HG03139 (cell line): ENCODE measurements at regions not wholly inside any gene's neighbourhood (a gene's known extent, or its start where the extent isn't known, plus 50 kb on each side); places are given as distances from the start of the nearest gene placed in this dataset.

Experiments used
- ATAC-seq: cut with Tn5 transposase; IDR thresholded peaks from one replicate; pipeline ENCODE4 v1.9.1; 2021; ENCODE audit not compliant: unreplicated experiment

DNA sequence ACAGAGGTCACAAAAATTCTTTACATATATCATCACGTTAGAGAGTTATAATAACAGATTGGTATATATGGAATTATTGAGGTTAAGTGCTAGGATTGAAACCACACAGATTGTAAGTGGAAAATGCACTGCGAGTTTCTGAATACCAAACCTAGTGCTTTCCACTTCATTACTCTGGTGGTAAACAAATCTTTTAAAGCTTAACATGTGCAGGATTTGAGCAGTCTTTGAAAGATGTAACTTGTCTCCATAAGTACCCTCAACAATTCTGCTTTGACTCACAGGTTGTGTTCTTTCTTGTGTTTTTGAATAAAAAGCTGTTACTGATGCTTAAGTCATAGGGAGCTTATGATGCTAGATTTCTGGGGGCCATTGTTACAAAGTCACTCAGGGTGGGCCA is 314.7 kb upstream of the DACH1 start:
- ATAC-seq, result no peak

DNA sequence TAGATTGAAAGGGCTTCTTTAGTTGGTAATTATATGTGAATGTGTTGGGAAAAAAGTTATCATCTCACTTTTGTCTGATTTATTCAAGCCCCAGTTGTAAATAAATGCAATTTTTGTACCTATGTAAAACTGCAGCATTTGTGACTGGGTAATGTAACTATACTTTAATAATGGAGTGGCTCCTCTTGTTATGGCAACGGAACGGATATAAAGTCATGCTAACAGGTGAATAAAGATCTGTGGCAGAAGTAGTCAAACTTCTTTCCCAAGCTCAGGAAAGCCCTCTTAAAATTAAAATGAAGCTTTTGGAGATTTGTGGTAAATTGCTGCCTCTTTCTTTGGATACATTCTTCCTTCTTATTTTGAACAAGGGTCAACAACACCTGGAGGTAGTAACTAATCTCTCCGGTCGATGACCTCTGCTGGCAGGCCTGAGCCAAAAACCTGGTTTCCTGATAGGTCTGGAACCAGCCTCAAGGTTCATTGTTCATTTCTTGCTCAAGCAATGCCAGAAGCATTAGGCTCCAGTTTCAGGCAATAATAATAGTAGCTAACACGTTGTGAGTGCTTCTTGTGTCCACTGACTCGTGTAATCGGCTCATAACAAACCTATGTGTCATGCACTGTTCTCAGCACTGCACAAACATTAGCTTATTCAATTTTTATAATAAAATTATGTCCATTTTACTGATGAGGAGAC is 313.4 kb upstream of the DACH1 start:
- ATAC-seq, result no peak

DNA sequence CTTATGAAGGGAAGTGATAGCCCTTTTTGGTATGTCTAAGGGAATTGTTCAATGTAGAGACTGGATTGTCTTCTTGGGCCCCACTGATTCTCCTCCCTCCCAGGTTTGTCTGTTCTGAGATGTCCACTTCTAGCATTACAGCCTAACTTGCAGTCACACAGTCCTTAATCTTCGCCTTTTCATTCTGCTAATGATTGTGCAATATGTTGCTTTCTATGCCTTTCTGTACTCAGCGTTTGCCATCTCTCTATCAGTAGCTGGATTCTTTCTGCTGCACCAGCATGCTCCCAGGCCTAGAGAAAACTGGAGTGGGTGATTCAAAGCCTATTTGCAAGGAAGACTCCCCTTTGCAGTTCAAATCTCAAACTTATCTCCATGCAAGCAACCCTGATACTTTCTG is 307.5 kb upstream of the DACH1 start:
- no peak for ATAC-seq

DNA sequence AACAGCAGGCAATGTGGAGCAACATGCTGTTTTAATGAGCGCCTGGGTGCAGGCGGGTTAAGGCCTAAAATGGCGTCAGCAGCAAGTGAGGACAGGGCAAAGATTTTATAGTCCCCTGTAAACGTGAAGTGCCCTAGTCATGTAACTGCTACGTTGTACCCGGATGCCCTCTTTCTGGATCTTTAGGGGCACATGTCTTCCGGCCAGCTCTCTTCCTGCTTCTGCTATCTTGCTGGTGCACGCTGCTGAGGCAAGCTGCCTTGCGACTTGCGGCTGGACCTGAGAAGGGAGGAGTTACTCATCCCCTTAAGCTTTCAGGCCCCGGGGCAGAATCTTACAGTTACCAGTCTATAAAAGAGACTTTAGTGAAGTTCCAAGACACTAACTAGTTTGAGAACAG is 303.6 kb upstream of the DACH1 start:
- ATAC-seq, result no peak

DNA sequence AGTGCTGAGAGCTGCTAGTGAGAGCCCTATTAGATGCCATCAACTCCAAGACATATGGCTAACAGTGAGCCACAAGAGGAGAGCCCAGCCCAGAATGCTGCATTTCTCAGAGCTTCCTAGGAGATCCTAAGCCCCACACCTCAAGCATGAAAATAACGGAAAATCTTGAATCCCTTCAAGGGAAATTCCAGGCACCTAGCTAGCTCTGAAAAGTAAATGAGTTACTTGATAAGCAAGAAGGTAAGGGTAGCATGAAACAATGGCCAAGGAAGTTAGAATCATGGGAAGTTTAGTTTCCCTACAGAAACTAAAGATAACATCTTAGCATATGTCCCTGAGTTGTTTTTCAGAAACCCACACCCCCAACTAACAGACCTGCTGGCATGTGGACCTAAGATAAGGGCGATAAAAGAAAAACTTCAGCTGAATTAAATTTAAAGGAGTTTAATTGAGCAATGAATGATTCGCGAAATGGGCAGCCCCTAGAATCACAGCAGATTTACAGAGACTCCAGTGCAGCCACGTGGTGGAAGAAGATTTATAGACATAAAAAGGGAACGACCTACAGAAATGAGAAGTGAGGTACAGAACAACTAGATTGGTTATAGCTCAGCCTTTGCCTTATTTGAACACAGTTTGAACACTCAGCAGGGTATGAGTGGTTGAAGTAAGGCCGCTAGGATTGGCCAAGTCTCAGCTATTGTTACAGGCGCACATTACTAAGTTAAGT is 301.3 kb upstream of the DACH1 start:
- no peak for ATAC-seq

DNA sequence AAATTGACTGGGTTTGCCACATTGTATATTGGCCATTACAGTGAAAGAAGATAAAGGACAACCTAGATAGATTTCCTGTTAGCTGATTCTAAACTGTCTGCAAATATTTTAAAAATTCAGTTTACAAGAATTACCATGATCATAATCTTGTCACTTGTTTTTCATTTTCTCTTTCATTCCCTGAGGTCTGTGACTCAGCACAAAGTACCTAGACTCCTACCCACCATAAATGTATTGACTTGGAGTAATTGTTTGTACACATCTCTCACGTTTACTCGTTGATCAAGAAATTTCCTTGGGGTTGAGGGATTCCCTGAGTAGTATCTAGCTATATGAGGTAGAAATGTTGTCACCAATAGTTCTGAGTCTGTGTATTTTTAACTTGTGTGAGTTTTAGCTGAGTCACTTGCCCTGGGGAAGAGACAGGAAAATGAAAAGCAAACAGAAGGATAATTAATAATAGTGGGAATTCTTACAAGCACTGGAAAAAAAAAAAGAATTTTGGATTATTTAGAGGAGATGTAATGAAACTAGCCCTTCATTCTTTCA is 299.2 kb upstream of the DACH1 start:
- ATAC-seq, result no peak

DNA sequence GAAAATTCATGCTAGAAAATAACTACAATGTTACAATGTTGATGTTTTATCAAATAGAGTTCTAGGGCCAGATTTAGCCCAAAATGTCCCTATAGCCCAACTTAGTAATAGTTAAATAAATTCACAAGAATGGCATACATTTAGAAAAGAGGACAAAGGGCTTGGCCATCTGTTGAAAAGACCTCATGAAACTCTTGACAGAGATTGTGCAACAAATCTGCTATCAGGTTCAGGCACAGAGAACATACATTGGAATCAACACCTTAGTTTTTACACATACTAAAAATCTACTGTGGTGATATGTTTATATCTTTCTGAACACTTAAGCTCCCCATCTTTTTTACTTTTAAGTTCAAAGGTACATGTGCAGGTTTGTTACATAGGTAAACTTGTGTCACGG is 298.3 kb upstream of the DACH1 start:
- ATAC-seq, result no peak

DNA sequence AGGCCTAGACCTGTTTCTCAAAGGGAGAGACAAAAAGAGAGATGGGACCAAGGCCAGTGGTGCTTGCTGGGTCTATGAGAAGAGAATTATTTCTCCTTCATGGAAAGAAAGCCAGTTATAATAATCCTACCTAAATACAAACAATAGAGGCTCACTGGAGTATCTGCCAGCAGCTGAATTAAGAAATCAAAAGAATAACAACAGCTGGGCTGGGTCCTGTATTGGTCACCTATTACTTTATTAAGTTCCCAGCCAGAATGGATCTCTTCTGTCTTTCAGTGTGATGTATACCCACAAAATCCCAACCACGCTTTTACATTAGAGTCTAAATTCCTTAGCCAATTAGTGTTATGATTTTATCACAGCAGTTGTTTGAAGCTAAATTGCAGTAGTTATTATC is 297.8 kb upstream of the DACH1 start:
- no peak for ATAC-seq

DNA sequence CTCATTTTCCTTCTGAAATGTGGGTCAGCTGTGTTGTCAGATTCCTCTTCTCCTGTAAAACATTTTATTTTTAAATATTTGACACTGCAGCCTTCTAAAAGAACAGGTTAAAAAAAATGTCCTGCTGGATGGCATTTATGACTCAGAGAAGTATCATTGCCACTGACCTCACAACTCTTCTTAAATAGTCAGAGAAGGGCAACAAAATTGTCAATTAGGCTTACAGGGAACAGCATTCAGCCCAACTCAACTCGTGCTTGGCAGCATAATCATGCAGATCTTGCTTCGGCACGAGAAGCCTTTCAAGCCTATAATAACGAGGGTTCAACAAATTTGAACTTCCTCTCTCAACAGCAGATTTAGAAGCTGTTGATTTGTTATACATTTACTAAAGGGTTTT is 296.7 kb upstream of the DACH1 start:
- ATAC-seq, result no peak

DNA sequence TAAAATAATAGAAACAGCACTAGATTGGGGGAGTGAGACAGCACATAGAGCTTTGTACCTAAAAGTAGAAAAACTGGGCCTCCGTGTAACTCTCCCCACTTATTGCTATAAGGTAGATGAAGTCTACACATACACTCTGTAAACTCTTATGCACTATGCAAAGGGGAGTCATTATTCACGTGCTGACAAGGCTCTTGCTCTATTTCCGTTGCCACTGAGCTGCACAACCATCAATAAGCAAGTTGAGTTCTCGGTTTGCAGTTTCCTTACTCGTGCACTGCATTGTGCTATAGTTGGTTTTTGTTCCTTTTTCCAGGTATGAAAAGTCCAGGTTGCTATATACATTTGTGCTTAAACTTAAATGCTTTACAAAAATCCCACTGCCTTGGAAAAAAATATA is 294.0 kb upstream of the DACH1 start:
- ATAC-seq, result no peak

DNA sequence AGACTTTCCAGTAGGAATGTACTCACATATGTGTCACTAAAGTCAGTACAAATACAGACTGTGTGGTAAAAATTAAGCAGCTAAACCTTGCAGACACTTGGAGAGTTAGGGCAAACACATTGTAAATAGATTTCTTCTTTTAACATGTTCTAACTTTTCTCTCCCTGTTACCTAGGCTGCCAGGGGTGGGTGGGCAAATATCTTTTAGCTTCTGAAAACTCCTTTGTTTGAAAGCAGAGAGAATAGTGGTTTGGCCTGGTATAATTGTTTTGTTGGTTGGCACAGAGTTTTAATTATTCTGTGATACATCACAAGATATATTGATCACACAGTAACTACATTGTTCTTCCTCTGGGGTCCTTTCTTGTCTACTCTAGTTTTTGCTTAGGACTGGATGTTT is 289.8 kb upstream of the DACH1 start:
- no peak for ATAC-seq

DNA sequence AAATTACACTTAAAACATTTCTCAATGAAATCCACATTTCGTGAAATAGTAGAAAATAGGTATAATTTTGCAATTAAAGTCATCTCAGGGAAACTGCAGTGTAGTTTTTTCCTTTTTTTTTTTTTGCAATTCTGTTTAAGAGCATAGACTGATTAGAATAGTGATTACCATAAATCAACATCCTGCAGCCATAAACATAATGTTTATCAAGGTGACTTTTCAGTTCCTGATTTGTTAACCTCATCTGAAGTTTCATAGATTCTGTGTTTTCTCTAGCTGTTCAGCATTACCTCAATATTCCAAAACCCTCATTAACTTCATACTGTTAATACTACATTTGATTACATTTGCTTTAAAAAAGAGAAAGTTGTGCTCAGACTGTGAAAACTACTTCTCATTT is 286.3 kb upstream of the DACH1 start:
- ATAC-seq, result no peak

DNA sequence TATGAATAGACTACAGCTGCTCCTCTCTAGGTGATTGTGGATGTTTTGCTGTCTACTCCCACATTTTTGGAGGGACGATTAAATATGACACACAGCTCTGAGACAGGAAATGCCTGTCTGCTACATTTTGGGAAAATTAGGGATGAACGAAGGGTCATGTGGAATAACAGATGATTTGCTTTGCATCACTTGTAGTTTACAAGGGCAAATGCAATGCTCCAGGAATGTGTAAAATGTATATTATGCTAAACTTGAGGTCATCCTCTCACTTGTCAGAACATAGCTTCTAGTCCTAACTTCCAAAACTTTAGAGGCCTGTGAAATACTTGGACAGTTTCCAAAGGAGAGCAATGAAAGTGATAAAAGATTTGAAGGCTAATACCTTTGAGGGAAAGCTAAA is 284.2 kb upstream of the DACH1 start:
- ATAC-seq, result no peak

DNA sequence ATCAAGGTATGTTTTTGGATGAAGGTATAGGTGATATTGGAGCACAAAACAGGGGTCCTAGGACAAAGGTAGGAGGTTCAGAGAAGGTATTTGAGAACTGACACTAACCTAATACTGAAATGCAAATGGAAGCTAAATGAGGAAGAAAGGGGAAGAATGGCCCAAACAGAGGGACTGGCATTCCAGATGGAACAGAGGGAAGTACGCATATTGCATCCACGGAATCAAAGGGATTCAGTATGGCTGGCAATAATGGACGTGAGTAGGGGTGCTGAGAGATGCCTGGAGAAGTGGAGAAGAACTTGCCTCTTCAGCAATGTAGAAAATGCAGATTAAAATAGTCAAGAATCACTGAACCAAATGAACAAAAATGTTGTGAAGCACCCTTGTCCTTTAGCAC is 283.5 kb upstream of the DACH1 start:
- no peak for ATAC-seq

DNA sequence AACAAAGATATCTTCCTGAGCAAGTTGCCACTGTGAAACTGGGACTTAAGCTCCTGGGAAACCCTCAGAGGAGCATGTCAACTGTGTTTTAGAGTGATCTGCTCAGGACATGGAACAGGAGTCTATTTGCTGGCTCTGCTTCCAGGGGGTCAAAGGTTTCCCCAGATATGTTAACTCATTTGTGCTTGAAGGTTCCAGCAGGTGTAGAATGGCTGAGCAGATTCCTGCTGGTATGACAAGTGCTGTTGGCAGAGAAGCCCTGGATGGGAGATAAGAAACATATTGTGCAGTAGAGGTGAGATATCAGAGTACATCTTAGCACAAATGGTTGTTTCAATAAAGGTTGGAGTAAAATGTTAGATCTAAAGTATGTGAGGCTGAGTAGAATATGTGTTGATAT is 282.7 kb upstream of the DACH1 start:
- ATAC-seq, result no peak

DNA sequence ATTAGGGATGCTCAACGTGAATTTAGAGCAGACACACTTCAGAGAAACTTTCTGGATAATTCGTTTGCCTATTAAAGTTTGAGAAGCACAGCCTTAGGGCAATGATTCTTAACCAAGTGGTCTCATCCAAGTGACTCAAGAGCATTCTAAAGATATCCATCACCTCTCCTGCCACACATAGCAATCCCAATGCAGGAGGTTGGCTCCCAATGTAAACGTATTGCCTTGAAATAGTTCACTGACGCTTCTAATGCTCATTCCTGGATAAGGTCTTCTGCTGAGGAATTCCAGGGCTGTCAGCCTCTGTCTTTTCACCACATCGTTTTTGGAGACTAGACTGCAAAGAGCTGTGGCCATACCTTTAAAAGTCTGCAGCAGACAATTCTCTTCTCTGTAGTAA is 279.8 kb upstream of the DACH1 start:
- ATAC-seq, result no peak

DNA sequence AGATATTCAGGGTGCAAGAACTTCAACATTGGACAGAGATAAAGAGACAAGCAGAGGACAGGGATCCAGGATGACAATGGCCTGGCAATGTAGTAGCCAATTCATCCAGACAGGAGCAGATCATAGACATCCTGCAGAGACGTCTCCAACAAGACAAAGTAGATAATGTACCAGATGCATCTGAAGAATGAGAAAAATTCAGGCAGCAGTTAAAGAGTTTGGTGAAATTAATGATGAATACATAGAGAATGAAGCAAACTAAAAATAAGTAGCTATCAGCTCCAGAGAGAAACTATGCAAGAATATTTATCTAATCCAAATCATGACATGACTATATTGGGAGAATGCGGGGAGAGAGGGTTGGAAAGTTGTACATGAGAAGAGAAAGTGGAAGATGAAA is 278.4 kb upstream of the DACH1 start:
- ATAC-seq, result no peak

DNA sequence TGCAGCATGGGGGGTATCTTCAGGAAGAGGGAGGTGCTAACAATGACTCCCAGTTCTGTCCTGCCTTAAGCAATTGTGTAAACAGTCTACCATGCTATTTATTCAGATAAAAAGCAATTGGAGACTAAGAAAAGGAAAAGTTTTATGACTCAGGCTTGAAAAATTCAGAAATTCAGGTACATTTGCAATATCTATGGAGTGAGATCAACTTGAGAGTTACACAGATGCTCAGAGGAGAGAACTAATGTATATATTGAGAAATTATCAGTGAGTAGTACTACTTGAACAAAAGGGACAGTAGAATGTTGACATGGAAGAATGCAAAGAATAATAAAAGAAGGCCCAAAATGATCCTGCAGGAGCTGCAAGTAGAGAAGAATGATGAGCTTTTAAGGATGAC is 277.6 kb upstream of the DACH1 start:
- ATAC-seq, result no peak

DNA sequence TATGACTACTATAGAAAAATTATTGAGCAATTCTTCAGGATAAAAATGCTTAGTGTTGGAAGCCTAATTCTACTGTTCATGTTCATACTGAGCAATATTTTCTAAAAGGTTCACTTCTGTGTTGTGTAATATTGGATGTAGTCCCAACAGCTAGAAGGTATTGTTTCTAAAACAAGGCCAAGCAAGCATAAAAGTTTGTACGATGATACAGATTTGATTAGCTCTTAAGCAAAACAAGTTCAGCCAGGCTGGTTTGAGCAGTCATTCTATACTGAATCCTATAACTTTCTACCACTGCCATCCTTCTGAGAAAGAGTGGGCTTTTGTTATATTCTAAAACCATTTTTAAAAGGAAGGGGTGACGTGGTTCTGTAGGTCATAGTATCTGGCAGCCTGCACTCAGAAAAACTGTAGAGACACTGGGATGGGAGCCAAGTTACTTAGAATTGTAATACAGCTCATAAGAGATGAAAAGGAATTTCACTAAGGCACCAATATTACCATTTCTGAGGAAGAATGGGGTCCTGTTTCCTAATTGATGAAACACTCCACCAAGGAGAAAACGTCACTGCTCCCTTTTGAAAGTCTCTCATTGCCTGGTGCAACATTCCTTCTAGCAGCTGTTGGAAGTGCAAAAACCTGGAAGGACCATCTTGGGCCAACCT is 275.0 kb upstream of the DACH1 start:
- no peak for ATAC-seq

DNA sequence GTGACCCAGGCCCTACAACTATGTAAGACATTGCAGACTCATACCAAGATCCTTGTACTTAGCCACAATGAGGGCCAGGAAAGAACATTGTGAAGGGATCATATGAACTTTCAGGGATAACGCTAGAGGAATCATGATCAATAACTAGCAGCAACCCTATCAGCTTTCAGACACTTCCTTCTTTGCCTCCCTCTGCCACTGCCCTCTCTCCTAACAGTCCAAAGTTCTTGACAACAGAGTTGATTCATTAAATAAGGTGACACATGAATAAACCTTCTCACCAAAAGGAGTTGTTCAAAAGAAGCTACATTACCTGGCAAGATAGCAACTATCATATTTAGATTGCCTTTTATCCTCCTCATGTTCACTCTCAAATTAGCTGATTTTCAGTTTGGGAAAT is 272.2 kb upstream of the DACH1 start:
- ATAC-seq, result no peak

DNA sequence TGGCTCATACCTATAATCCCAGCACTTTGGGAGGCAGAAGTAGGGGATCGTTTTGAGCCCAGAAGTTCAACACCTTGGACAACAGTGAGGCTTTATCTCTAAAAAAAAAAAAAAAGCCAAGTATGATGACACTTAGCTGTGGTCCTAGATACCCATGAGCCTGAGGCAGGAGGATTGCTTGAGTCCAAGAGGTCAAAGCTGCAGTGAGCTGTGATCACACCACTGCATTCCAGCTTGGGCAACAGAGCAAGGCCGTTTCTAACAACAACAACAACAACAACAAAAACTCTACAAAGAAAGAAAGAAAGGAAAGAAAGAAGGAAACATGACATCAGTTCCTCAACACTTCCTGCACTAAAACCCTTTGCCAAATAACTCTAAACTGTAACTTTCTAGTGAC is 265.1 kb upstream of the DACH1 start:
- ATAC-seq, result no peak

DNA sequence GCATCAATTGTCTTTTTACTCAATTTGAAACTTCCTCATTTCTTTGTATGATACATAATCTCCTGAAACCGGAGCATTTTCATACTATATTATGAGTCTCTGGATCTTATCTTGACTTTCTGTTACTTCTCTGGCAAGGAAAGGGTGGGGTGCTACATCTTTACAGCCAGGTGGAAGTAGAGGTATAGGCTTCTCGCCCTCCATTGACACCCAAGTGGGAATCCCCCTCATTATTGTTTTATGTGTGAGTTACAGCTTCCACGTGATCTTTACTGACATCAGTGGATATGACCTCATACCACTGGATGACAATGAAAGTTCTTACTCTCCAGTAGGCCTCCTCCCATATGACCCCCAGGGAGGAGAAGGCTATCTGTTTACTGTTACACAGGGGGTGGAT is 262.1 kb upstream of the DACH1 start:
- ATAC-seq, result no peak
